Renal cortical epithelial cell (primary cell): ENCODE measurements at regions not wholly inside any gene's neighbourhood (a gene's known extent, or its start where the extent isn't known, plus 50 kb on each side); places are given as distances from the start of the nearest gene placed in this dataset.
A peak's percentile ranks its signal among the peaks of the same experiment; 100 is the strongest.

Experiments
- DNase-seq: peaks from one replicate; pipeline ENCODE4 v3.0.0-alpha.2; 2011; ENCODE audit warnings: low read depth

DNA sequence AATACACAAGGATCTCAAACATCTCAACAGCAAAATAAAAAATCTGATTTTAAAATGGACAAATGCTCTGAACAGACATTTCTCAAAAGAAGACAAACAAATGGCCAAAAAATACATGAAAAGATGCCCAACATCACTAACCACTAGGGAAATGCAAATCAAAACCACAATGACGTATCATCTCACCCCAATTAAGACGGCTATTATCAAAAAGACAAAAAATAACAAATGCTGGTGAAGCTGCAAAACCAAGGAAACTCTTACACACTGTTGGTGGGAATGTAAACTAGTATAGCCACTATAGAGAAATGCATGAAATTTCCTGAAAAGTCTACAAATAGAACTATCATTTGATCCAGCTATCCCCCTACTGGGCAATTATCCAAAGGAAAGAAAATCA is 145.0 kb downstream of the BTG1 start:
- no peak for DNase-seq

DNA sequence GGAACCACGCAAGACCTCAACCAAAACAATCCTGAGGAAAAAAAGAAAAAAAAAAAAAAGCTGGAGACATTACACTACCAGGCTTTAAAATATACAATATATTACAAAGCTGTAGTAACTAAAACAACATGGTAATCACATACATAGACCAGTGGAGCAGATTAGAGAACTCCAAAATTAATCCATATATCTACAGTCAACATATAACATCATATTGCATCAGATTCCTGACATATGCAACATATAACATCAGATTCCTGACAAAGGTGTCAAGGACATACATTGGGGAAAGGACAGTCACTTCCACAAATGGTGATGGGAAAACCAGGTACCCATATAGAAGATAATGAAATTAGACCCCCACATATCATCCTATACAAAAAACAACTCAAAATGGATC is 145.8 kb downstream of the BTG1 start:
- DNase-seq = no peak

DNA sequence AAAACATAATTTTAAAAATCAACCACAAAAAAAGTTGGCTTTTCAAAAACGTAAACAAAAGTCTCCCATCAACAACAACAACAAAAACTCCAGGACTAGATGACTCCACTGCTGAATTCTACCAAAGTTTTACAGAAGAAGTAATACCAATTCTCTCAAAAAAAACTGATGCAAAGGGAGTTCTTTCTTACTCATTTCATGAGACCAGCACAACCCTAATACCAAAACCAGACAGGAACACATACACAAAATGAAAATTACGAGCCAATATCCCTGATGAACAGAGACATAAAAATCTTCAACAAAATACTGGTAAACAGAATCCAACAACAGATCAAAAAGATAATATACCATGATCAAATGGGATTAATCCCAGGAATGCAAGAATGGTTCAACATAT is 147.3 kb downstream of the BTG1 start:
- DNase-seq = no peak

DNA sequence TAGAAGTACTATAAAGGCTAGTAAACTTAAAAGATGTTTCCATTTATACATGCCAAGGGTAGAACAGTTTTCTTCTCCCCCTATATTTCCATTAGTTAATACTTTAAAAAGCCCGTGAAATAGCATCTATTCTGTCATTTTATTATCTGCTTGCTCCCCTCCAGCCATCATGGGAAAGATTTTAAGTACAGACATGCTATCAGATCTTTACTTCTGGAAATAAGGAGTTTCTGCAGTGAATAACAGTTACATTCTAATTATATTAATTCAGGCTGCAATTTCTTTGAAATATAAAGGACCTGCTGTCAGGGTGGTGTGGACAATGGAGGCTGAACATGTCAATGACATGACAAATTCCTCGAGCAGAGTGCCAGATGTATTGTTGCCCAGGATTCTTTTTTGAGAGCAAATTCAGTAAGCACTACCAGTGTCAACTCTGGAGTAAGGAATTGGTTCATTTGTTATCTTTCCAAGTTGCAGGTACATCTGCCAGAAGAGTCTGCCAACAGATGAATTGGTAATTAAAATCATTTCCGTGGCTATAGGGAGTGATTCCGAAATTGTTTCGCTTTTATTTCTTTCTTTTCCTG is 151.3 kb downstream of the BTG1 start:
- DNase-seq = no peak

DNA sequence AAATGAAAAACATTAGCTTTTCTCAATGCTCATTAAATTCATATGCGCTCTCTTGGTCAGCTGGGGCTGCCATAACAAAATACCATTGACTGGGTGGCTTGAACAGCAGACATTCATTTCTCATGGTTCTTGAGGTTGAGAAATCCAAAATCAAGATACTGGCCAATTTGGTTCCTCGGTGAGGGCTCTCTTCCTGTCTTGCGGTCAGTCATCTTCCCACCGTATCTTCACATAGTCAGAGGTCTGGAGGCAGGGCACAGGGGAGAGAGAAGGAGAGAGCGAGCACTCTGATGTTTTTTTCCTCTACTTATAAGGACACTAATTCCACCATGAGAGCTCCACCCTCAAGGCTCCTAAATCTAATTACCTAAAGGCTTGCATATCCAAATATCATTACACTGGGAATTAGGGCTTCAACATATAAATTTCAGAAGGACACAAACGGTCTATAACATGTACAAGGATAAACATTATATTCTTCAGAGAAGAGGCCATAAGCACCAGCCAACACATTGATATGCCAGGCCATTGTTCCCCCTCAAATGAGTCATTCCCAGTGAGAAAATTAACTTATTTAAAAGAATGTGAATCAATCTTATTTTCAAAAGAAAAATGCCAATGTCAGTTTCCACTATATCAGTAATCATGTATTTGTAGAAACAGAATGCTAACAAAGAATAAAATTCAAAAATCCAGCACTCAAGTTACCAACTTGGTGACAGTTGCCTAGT is 152.2 kb downstream of the BTG1 start:
- DNase-seq = peak; percentile 9

DNA sequence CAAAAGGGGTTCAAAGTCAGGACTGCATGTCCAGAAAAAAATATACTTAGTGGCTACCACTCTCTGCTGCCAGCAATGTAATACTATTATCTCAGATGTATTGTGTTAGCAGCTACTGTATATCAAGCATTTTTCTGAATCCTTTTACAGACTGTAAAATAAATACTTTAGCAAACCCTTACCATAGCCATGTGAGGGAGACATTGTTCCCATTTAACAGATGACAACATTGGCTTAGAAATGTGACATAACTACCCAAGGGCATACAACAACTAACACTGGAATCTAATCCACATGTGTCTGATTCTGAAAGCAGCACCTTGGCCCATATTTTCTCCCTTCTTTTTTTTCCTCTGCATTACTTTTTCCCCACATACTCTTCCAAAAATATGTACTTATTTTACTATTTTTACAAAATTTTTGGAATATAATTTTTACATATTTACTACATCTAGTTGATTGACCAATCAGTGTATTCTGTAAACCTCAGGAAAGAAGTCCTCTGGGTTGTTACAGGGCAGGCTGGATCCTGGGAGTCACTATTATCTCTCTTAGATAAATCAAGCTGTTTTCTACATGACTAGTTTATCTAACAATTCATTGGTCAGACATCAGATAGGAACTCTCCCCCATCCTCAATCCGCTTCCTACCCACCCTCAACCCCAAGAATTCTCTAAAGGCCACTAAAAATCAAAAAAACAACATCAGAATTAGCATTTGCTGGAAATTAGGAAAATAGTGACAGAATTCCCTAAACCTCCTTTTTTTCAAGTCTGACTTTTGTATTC is 154.1 kb downstream of the BTG1 start:
- peak; percentile 9 for DNase-seq

DNA sequence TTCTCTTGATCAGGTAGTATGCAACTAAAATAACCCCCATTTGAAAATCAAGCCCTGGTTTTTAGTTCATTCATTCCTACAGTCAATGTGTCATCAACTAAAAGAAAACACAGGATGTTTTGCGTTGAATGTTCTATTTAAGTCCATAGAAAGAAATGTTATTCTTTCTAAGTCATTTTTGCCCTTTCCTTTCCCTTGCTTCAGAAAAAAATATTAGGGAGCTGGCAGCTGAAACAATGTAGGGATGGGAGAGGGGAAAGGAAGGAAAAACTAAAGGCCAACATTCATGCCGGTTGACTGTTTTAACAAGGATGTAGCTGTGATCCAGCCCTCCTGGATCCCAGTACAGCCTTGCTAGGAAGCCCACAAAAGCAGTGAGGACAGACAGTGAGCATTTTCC is 155.1 kb downstream of the BTG1 start:
- DNase-seq = no peak

DNA sequence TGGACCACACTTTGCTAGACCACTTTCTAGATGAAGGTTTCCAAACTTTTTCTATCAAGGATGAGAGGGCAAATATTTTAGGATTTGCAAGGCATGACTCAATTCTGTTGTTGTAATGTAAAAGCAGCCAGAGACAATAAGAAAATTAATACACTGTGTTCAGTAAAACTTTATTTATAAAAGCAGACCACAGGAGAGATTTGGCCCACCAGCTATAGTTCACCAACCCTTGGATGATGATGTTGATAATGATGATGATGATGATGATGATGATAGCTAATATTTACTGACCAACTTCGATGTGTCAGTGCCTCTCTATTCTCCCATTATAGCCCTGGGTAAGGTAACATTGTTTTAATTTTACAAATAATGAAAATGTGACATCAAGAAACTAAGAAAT is 156.5 kb downstream of the BTG1 start:
- no peak for DNase-seq

DNA sequence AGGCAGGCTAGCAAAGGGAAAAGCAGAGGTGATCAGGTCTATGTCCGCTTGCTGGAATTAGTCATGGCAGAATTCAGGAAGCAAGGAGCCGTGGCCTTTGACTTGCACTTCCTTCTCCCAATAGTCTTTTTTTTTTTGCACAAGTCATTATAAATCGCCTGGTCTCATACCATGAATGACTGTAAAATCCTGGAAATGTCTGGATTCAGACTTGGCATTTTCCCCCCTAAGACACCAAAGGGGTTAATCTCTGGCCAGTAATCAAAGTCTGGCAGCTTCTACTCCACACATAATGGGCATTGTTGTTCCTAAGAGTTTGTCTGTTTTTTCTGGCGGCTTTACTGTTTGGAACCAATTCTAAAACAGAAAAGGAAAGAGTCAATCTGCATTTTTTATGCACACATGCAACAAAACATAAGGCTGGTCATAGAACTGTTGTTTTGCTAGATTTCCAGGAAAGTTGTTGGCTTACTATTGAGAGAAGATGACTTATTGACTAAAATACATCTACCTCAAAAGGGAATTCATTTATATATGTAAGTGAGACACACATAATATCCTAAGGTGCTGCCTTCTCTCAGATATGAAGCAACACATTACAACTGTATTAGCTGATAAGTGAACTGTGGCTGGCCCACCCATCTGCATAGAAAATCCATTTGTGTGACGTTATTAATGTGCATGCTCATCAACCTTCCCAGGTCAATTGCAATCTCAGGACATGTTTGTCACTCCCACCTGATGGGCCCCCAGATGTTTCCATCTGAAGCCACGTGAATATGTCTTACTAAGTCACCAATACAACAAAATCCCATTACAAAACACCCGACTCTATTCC is 157.3 kb downstream of the BTG1 start:
- no peak for DNase-seq

DNA sequence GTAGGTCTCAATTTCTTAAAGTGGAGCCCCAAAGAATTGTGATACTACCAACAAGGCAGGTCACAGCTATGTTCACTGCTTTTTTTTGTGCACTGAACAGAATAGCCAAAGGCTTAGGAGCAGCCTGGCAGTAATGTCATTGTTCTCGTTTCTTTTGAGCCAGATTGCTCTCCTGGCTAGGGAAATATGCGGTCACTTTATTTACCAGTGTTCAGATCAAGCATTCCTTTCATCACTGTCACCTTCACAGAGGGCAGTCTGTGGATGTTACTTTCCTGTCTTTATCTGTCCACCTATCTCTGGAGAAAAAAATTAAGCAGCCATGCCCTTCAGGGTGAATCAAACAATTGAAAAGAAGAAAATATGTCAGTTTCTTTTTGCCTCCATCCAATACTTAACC is 159.6 kb downstream of the BTG1 start:
- peak; percentile 44 for DNase-seq

DNA sequence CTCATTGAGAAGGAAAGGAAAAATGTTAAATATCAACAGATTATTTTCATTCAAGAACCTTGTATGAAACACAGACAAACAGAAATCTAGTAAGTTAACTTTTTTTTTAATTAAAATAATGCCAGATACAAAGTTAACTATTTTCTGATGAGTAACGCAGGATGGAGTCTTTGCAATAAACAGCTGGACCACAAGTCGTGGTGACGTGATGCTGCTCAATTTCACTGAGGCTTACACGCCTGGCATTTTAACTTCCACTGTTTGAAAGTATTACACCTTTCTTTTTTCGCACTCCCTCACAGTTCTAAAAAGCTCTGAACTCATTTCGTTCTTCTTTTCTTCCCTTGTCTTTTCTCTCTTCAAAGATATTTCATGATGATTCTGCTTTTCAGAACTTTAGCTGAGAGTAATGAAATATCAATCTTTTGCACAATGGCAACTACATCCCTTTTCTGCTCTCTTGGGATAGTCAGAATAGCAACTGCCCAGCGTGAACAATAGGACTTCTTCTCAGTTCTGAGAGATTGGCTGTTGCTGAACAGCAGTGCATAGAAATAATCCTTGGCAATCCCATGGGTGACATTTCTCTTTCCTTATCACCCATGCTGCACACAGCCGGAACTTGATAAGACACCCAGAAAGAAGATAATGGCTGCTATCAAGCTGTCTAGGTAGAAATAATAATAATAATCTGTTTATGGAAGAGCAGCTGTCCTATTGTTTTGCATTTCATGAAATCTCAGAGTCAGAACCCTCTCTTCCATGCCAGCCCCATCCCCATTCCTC is 160.5 kb downstream of the BTG1 start:
- DNase-seq = no peak

DNA sequence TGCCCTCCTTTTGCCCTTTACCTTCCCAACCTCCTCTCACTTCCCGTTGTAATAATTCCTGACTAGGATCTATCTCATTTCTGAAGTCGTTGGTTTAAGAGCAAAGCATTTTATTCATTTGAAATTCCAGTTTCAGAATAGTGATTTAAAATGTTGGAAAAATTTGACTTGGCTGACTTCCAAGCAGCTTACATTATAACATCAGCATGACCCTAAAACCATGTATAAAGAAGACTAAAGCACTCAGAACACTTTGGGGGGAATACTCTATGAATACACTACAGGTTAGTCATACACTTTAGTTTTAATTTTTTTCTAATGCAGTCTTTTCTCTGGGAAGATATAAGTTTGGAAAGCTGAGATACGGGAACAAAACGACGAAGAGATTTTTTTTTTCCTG is 161.1 kb downstream of the BTG1 start:
- DNase-seq = peak; percentile 11

DNA sequence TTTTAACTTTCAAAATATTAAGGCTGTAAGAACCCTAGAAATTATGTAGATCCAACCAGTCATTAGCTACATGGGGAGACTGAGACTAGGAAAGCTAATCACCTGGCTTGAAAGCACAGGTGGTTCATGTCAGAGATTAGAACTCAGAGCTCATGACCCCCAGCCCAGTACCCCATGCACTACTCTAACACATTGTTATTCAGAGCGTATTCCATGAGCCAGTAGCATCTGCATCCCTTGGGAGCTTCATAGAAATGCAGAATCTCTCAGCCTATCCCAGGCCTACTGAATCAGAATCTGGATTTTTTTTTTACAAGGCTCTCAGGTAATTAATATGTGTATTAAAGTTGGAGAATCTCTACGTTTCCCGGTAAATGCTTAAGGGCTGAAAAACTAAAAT is 161.7 kb downstream of the BTG1 start:
- no peak for DNase-seq

DNA sequence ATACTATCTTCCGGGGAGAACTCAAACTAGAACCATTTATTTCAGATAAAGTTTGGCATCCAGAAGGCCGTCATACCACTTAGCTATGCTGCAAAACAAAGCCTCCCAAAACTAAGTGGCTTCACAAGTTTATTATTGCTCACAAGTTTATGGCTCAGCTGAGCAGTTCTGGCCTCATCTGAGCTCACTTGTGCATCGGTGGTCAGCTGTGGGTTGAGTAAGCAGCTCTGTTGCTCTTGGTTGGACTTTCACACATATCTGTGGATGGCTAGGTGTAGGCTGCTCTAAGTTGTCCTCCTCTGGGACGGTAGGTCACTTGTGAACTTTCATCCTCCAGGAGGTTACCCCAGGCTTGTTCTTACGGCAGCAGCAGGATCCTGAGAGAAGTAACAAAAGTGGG is 162.7 kb downstream of the BTG1 start:
- no peak for DNase-seq

DNA sequence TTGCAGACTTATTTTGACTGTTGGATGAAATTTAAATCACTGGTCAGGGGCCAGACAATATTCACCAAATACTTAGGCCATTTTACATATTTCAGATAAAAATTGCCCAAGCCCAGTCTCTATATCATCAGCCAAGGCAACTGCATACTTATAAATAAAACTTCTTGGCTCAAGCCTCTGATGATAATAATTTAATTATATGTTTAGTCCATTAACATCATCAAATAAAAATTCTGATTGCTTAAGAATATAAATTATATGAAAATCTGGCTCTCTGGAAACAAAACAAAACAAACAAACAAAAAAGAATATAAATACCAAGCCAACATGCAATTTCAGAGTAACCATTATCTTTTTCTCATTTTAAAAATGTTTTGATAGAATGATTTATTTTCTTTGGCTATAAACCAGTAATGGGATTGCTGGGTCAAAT is 165.2 kb downstream of the BTG1 start:
- DNase-seq = no peak

DNA sequence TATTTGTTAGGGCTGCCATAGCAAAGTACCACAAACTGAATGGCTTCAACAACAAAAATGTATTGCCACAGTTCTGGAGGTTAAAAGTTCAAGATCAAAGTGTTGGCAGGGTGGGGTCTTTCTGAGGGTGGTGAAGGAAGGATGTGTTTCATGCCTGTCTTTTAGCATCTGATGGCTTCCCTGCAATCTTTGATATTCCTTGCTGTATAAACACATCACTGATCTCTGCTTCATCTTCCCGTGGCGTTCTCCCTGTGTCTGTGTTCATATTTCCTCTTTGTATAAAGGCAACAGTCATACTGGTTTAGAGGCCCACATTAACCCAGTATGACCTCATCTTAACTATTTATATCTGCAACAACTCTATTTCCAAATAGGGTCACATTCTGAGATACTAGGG is 167.5 kb downstream of the BTG1 start:
- no peak for DNase-seq

DNA sequence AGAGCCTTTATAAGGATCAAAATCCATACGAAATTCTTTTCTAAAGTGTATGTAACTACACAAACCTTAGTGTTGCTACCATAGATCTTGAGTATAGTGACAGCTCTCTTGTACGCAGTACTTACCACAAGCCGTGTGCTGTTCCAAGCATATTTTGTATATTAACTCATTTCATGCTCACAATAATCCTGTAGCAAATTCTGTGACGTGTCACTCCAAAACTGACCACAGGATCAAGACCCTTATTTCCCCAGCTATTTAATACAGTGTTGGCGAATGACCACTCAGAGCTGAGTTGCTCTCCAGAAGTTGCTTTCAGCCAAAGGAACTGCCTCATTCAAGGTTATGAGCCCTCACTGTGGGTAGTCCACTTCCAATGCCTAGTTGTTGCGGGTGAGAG is 169.8 kb downstream of the BTG1 start:
- DNase-seq = no peak

DNA sequence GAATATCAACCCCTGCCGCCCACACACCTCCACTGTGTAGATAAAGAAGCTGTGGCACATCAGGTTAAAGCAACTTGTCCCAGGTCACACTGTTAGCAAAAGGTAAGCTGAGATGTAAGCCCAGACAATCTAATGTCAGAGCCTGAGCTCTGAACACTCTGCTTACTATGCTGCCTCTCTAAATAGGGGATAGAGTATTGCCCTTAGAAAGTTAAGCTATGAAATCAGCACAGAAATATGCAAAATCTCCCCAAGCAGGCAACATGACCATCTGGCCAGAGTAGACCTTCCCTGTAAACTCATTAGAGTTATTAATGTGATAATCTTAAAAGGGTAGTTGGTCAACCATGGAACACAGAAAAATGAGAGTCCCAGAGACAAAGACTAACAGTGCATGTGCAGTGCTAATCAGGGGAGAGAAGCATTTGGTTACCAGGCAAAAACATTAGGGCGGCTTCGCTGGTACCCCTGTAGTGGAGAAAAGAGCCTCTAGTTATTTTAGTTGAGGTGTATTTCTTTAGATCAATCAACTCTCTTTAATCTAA is 171.0 kb downstream of the BTG1 start:
- no peak for DNase-seq

DNA sequence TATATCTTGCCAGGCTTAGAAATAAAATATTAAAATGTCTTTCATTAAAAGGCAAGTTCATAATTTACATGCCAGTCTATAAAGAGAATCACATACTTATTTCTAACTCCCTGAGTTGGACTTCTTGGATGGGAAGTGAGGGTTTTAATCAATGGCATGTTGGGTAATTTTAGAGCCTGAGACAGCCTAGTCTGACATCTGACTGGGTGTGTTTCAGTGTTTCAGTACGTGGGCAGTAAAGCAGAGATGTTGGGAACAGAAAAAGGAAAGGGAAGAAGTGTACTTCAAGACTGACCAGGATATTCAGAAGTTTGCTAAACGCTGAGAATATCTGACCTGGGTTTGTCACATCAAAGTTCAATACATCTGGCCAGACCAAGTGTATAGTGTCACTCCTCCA is 171.8 kb downstream of the BTG1 start:
- no peak for DNase-seq

DNA sequence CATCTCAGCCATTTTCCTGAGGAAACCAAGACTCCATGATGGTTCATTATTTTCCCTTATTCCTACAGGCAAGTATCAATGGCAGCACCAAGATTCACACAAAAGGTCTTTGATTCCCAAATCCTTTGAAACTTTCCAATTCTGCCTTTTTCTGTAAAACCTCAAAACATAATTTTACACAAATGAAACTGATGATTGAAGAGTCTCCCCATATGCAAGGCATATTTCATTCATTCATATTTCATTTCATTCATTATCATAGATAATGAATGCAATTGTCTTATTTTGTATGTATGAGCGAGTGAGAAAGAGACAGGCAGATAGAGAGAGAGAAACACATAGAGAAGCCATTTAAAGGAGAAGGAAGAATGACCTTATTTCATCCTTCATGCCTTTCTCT is 172.8 kb downstream of the BTG1 start:
- DNase-seq = no peak

DNA sequence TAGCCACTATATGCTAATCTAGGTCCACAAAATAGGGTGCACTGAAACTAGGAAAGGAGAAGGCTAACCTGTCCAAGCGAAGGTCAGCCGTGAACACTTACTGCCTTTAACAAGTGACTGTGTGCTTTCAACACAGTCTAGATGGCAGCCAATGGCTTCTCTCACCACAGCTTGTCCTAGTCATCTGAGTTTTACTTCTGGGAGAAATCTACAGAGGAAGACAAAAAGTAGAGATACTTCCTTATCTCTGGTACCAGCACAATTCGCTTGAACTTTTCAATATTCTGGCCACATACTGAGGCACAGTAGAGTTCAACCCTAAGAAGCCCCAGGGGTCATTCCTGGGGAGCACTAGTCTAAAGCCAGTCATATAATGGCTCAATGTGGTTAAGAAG is 176.9 kb downstream of the BTG1 start:
- no peak for DNase-seq
